HCT116 (cell line): ENCODE measurements at regions not wholly inside any gene's neighbourhood (a gene's known extent, or its start where the extent isn't known, plus 50 kb on each side); places are given as distances from the start of the nearest gene placed in this dataset.

Experiments used
- ATAC-seq: fragments of 200-7000 bp; cut with Tn5 transposase; 2 replicates; pipeline ENCODE4 v1.9.1; 2020; ENCODE audit warnings: mild to moderate bottlenecking, moderate library complexity
- BruUV-seq: library from RNA; stranded (reverse); fragments of 400-500 nt; replicated peaks from 2 replicates; lab custom pipeline; 2021; lab: Mats Ljungman, UMichigan
- CTCF ChIA-PET: fragments of 300-600 bp; sonication (Branson Sonifier 250); formaldehyde crosslinking; loops from one replicate; lab custom pipeline; 2021; ENCODE audit warnings: antibody characterized with exemption; lab: Charles Lee
- POLR2A ChIA-PET: fragments of 300-600, 350-600 bp; sonication (Branson Sonifier 250); formaldehyde crosslinking; loops from one replicate; lab custom pipeline; 2021; ENCODE audit warnings: antibody characterized with exemption; lab: Charles Lee
- RAD21 ChIA-PET, 2 experiments: fragments of 300-600 bp; sonication (Branson Sonifier 250); formaldehyde crosslinking; loops; one replicate each; lab custom pipeline; 2023; ENCODE audit warnings: low total read pairs in 2 of 2; ENCODE audit not compliant: uncharacterized antibody in 2 of 2, unreplicated experiment in 2 of 2, low non-redundant PET in 1 of 2; lab: Charles Lee
- DNase-seq: peaks from one replicate; pipeline ENCODE4 v3.0.0-alpha.2; 2010; ENCODE audit warnings: low read depth, low spot score
- H2AFZ ChIP-seq: fragments of 200-600 bp; shearing (Covaris generic), sonication (generic); 2 replicates; pipeline ENCODE4 v1.6.1; 2017; ENCODE audit warnings: low read depth, mixed run types, mixed read lengths, antibody characterized with exemption, low read length; ENCODE audit not compliant: poor library complexity, severe bottlenecking
- H3K27ac ChIP-seq: 2 replicates; pipeline ENCODE4 v1.5.1; 2012; ENCODE audit warnings: low read depth, low read length
- H3K27me3 ChIP-seq: fragments of 200-600 bp; sonication (generic); 2 replicates; pipeline ENCODE4 v1.6.1; 2016; ENCODE audit warnings: mixed run types, low read length, mixed read lengths; ENCODE audit not compliant: insufficient read depth
- H3K36me3 ChIP-seq, 2 experiments: fragments of 200-500 bp in 1 of 2; fragments of 200-600 bp in 1 of 2; sonication (Bioruptor generic) in 1 of 2; sonication (generic) in 1 of 2; 2 replicates each; pipeline versions ENCODE4 v1.5.1 to v1.6.1; 2014 to 2016; ENCODE audit warnings: low read length in 2 of 2, inconsistent platforms in 1 of 2, mixed read lengths in 1 of 2, mixed run types in 1 of 2; ENCODE audit not compliant: insufficient read depth in 2 of 2, control insufficient read depth in 1 of 2
- H3K4me1 ChIP-seq, 2 experiments: fragments of 200-600 bp in 1 of 2; sonication (generic) in 1 of 2; 2 replicates each; pipeline versions ENCODE4 v1.5.1 to v1.6.1; 2012 to 2017; ENCODE audit warnings: low read length in 2 of 2, inconsistent platforms in 1 of 2, mild to moderate bottlenecking in 1 of 2, mixed read lengths in 1 of 2, mixed run types in 1 of 2, moderate library complexity in 1 of 2; ENCODE audit not compliant: insufficient read depth in 2 of 2, control insufficient read depth in 1 of 2
- H3K4me2 ChIP-seq: fragments of 200-600 bp; sonication (generic); 2 replicates; pipeline ENCODE4 v1.6.1; 2017; ENCODE audit warnings: mixed run types, low read length, mixed read lengths
- H3K4me3 ChIP-seq, 2 experiments: fragments of 200-600 bp in 1 of 2; sonication (generic) in 1 of 2; replicated peaks in 1 of 2; 2 replicates each; pipeline ENCODE4 v1.5.1; 2011 to 2016; ENCODE audit warnings: low read length in 2 of 2, control low read depth in 1 of 2, low read depth in 1 of 2, mild to moderate bottlenecking in 1 of 2, mixed read lengths in 1 of 2, mixed run types in 1 of 2
- H3K79me2 ChIP-seq: fragments of 200-600 bp; sonication (generic); 2 replicates; pipeline ENCODE4 v1.6.1; 2017; ENCODE audit warnings: mild to moderate bottlenecking, mixed run types, low read length, moderate library complexity, mixed read lengths; ENCODE audit not compliant: insufficient read depth
- H3K9ac ChIP-seq: fragments of 200-600 bp; sonication (generic); 2 replicates; pipeline ENCODE4 v1.6.1; 2016; ENCODE audit warnings: low read length, mixed read lengths
- H3K9me2 ChIP-seq: fragments of 200-600 bp; sonication (generic), shearing (Covaris generic); 2 replicates; pipeline ENCODE4 v1.6.1; 2017; ENCODE audit warnings: mixed run types, mild to moderate bottlenecking, moderate library complexity; ENCODE audit not compliant: insufficient read depth
- H3K9me3 ChIP-seq, 2 experiments: fragments of 200-500 bp in 1 of 2; fragments of 200-600 bp in 1 of 2; sonication (Bioruptor generic) in 1 of 2; sonication (generic) in 1 of 2; 2 replicates each; pipeline ENCODE4 v1.6.1; 2014 to 2017; ENCODE audit warnings: low read length in 2 of 2, mixed read lengths in 2 of 2, inconsistent platforms in 1 of 2, low read depth in 1 of 2, mild to moderate bottlenecking in 1 of 2, mixed run types in 1 of 2, moderate library complexity in 1 of 2; ENCODE audit not compliant: control insufficient read depth in 1 of 2, insufficient read depth in 1 of 2
- H4K20me1 ChIP-seq: fragments of 200-600 bp; sonication (generic), shearing (Covaris generic); 2 replicates; pipeline ENCODE4 v1.6.1; 2017; ENCODE audit warnings: mixed run types, mild to moderate bottlenecking, moderate library complexity; ENCODE audit not compliant: insufficient read depth
- CEBPB ChIP-seq: IDR thresholded peaks from 2 replicates; pipeline ENCODE4 v1.6.1; 2012; ENCODE audit warnings: low read depth
- EGR1 ChIP-seq: IDR thresholded peaks from 2 replicates; pipeline ENCODE4 v1.6.1; 2012; ENCODE audit warnings: low read depth
- EZH2 ChIP-seq: fragments of 200-600 bp; sonication (generic); IDR thresholded peaks from 2 replicates; pipeline ENCODE4 v1.6.1; 2017; ENCODE audit warnings: antibody characterized with exemption, mixed run types
- JUND ChIP-seq: IDR thresholded peaks from 2 replicates; pipeline ENCODE4 v1.6.1; 2012
- YY1 ChIP-seq: IDR thresholded peaks from 2 replicates; pipeline ENCODE4 v1.6.1; 2011; ENCODE audit warnings: low read length, low read depth, moderate library complexity, mild to moderate bottlenecking; ENCODE audit not compliant: insufficient replicate concordance; ENCODE audit errors: extremely low read depth
- ZNF274 ChIP-seq: fragments of 200-500 bp; sonication (Bioruptor generic); IDR thresholded peaks from 2 replicates; pipeline ENCODE4 v1.6.1; 2014; ENCODE audit warnings: mild to moderate bottlenecking, low read depth, low read length, inconsistent platforms
- intact Hi-C: fragments of 100-400 bp; cut with micrococcal nuclease; formaldehyde crosslinking; loops from 2 replicates; pipeline ENCODE4 v1.10.0; 2022
- TF ChIP-seq, protein P1 (sequence below): IDR thresholded peaks from 2 replicates; pipeline ENCODE4 v1.6.1; 2012; ENCODE audit warnings: low read depth
- TF ChIP-seq, protein P2 (sequence below): IDR thresholded peaks from 2 replicates; pipeline ENCODE4 v1.6.1; 2011; ENCODE audit warnings: mild to moderate bottlenecking, low read length, moderate library complexity; ENCODE audit not compliant: insufficient replicate concordance; ENCODE audit errors: extremely low read depth

DNA sequence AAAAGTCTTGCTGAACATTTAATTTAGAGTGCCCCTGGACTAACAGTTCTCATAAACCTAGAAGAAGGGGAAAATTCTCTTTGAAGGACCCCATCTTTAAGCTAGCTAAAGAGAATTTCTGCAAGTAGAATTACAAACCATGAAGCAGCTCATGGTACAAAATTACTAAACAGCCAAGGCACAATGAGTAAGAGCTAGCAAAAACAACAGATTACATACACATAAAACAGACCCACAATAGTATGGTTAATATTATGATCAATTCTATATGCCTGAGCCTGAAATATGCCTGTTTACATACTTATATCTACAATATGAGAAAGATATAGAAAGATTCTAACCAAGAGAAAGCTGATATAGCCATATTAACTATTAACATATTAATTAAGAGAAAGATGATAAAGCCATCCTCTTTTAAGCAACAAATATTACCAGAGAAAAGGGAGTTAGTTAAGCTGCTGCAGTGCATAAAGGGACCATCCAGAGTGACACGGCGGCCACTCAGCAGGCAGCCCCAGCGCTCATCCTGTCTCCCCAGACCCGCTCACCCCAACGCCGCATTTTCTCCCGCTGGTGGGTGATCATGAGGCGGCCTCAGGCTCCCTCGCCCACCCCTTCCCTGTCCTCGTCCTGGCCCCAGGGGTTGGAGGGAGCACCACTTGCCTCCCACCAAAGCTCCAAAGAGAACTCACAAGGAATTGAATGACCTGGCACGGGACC is 98.4 kb upstream of the CARMIL1 start:
- no peaks in the 10 kb centered on the region for H3K9me2 ChIP-seq
- no peaks in the 10 kb centered on the region for H3K9me3 ChIP-seq
- no peak overlapping the region for H3K9ac ChIP-seq
- H3K4me2 ChIP-seq: no peak overlapping the region
- H3K27me3 ChIP-seq: no peaks in the 10 kb centered on the region
- TF ChIP-seq, protein P1, sequence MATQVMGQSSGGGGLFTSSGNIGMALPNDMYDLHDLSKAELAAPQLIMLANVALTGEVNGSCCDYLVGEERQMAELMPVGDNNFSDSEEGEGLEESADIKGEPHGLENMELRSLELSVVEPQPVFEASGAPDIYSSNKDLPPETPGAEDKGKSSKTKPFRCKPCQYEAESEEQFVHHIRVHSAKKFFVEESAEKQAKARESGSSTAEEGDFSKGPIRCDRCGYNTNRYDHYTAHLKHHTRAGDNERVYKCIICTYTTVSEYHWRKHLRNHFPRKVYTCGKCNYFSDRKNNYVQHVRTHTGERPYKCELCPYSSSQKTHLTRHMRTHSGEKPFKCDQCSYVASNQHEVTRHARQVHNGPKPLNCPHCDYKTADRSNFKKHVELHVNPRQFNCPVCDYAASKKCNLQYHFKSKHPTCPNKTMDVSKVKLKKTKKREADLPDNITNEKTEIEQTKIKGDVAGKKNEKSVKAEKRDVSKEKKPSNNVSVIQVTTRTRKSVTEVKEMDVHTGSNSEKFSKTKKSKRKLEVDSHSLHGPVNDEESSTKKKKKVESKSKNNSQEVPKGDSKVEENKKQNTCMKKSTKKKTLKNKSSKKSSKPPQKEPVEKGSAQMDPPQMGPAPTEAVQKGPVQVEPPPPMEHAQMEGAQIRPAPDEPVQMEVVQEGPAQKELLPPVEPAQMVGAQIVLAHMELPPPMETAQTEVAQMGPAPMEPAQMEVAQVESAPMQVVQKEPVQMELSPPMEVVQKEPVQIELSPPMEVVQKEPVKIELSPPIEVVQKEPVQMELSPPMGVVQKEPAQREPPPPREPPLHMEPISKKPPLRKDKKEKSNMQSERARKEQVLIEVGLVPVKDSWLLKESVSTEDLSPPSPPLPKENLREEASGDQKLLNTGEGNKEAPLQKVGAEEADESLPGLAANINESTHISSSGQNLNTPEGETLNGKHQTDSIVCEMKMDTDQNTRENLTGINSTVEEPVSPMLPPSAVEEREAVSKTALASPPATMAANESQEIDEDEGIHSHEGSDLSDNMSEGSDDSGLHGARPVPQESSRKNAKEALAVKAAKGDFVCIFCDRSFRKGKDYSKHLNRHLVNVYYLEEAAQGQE: no peak
- no peak for TF ChIP-seq EZH2
- no peak for TF ChIP-seq JUND
- no peak for TF ChIP-seq YY1
- no peak for TF ChIP-seq CEBPB
- TF ChIP-seq, protein P2, sequence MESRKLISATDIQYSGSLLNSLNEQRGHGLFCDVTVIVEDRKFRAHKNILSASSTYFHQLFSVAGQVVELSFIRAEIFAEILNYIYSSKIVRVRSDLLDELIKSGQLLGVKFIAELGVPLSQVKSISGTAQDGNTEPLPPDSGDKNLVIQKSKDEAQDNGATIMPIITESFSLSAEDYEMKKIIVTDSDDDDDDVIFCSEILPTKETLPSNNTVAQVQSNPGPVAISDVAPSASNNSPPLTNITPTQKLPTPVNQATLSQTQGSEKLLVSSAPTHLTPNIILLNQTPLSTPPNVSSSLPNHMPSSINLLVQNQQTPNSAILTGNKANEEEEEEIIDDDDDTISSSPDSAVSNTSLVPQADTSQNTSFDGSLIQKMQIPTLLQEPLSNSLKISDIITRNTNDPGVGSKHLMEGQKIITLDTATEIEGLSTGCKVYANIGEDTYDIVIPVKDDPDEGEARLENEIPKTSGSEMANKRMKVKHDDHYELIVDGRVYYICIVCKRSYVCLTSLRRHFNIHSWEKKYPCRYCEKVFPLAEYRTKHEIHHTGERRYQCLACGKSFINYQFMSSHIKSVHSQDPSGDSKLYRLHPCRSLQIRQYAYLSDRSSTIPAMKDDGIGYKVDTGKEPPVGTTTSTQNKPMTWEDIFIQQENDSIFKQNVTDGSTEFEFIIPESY: no peak
- TF ChIP-seq ZNF274: no peak
- no peak for TF ChIP-seq EGR1
- no peak overlapping the region for H3K27ac ChIP-seq
- H3K4me1 ChIP-seq: peaks cover 0 to under 1% of the 10 kb centered on the region in 2 experiments; a peak in 1 of 4 replicates
- intact Hi-C loops: no loop called here
- H3K36me3 ChIP-seq: no peaks in the 10 kb centered on the region
- ChIA-PET POLR2A (interaction anchor here (0.6 kb wide), 1 partner anchor 482 kb away, joined by 3 read pairs; no protein-coding TSS in a partner anchor), CTCF (interaction anchor here (0.6 kb wide), 1 partner anchor 101 kb away, joined by 3 read pairs; no protein-coding TSS in a partner anchor), RAD21 (no interaction called here)
- DNase-seq: no peak
- no peak overlapping the region for H3K4me3 ChIP-seq
- no peaks in the 10 kb centered on the region for H4K20me1 ChIP-seq
- H3K79me2 ChIP-seq: no peaks in the 10 kb centered on the region
- no peak for ATAC-seq
- BruUV-seq: no TSS peak
- H2AFZ ChIP-seq: no peak overlapping the region
